GM12891 (cell line): ENCODE measurements at regions not wholly inside any gene's neighbourhood (a gene's known extent, or its start where the extent isn't known, plus 50 kb on each side); places are given as distances from the start of the nearest gene placed in this dataset.

Source experiments
- DNase-seq: peaks from one replicate; pipeline ENCODE4 v3.0.0; 2011; ENCODE audit warnings: low spot score; ENCODE audit not compliant: insufficient read length
- FAIRE-seq: peaks from 2 replicates; lab custom pipeline; 2011; peaks lifted over from hg19 to GRCh38; lab: Jason Lieb, UNC
- PAX5 ChIP-seq: IDR thresholded peaks from 2 replicates; pipeline ENCODE4 v1.6.1; 2011; ENCODE audit warnings: low read length, moderate library complexity, mild to moderate bottlenecking; ENCODE audit not compliant: insufficient read depth, severe bottlenecking
- POLR2A ChIP-seq: IDR thresholded peaks from 2 replicates; pipeline ENCODE4 v1.6.1; 2011; ENCODE audit warnings: low read depth, low read length, control low read depth
- POLR2AphosphoS5 ChIP-seq: IDR thresholded peaks from 2 replicates; pipeline ENCODE4 v1.6.1; 2011; ENCODE audit warnings: low read depth, low read length, control low read depth
- POU2F2 ChIP-seq: IDR thresholded peaks from 2 replicates; pipeline ENCODE4 v1.6.1; 2011; ENCODE audit warnings: low read depth, mild to moderate bottlenecking, control low read depth, low read length, moderate library complexity
- SPI1 ChIP-seq: IDR thresholded peaks from 2 replicates; pipeline ENCODE4 v1.6.1; 2011; ENCODE audit warnings: low read depth, low read length, control low read depth
- TAF1 ChIP-seq: IDR thresholded peaks from 2 replicates; pipeline ENCODE4 v1.6.1; 2011; ENCODE audit warnings: low read depth, low read length, control low read depth

DNA sequence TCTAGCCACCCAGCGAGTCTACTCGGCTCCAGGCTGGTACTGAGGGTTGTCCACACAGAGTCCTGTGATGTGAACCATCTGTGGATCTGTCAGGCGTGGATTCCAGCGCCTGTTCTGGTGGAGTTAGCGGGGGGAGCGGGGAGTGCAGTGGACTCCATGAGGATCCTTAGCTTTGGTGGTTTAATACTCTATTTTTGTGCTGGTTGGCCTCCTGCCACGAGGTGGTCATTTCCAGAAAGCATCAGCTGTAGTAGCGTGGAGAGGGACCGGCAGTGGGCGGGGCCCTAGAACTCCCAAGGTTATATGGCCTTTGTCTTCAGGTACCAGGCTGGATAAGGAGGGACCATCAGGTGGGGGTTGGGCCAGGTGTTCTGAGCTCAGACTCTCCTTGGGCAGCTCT lies 446.5 kb downstream of the EDEM1 start:
- no peak for TF ChIP-seq PAX5
- TF ChIP-seq POLR2AphosphoS5 = no peak
- TF ChIP-seq TAF1 = no peak
- TF ChIP-seq POLR2A = no peak
- TF ChIP-seq POU2F2 = no peak
- TF ChIP-seq SPI1 = no peak
- no peak for DNase-seq
- no peak for FAIRE-seq

DNA sequence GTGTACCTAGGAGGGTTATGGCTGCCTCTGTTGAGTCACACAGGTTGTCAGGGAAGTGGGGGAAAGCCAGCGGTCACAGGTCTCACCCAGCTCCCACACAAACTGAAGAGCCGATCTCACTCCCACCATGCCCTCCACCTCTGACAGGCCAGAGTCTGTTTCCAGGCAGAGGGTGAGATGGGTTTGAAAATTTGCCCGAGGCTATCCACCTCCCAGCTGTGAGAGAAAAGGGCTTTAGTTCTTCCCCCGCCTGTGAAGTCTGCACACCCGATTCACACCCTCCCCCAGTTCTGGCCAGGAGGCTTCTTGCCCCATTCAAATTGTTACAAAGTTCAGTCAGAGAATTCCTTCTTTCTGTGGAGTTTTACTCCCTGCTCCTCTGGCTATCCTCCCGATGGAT lies 446.9 kb downstream of the EDEM1 start:
- DNase-seq (no peak), FAIRE-seq (no peak)
- no peak for TF ChIP-seq PAX5
- TF ChIP-seq TAF1 = no peak

DNA sequence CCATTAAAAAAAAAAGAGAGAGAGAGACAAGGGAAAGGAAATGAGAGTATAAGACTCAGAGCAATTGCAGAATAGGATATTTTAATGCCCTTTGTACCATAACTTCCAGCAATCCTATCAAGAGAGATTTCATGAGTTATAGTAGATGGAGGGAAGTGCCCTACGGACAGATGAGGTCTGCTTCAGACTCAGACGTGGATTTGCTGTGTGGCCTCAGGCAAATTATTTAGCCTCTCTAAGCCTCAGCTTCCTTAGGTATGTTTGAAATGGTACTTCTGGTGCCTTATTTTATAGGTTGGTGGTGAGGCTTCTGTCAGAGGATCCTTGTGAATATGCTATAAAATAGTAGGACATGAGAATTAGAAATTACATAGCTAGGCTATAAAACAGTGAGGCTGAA lies 448.2 kb downstream of the EDEM1 start:
- TF ChIP-seq TAF1 (no peak), POLR2A (no peak), POLR2AphosphoS5 (no peak), POU2F2 (no peak)
- FAIRE-seq (no peak), DNase-seq (no peak)

DNA sequence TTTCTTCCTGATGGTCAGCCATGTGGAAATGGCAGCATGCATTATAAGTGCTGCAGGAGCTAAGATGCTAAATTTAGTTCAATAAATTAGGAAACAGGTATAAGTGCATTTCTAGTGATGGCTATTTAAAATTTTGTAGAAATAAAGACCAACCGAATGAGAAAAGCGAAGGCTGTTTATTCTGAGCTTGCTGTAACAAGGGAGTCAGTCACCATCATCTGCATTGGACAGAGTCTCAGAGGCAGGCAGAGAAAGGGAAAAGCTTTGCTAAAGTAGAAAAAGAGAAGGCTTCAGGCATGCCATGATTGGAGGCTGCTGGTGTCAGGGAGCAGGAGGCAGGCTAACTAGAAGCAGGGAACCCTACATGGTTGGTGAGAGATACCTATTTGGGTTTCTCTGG lies 451.0 kb downstream of the EDEM1 start:
- DNase-seq (no peak), FAIRE-seq (no peak)
- TF ChIP-seq POLR2AphosphoS5 (no peak), POU2F2 (no peak), SPI1 (no peak), PAX5 (no peak)

DNA sequence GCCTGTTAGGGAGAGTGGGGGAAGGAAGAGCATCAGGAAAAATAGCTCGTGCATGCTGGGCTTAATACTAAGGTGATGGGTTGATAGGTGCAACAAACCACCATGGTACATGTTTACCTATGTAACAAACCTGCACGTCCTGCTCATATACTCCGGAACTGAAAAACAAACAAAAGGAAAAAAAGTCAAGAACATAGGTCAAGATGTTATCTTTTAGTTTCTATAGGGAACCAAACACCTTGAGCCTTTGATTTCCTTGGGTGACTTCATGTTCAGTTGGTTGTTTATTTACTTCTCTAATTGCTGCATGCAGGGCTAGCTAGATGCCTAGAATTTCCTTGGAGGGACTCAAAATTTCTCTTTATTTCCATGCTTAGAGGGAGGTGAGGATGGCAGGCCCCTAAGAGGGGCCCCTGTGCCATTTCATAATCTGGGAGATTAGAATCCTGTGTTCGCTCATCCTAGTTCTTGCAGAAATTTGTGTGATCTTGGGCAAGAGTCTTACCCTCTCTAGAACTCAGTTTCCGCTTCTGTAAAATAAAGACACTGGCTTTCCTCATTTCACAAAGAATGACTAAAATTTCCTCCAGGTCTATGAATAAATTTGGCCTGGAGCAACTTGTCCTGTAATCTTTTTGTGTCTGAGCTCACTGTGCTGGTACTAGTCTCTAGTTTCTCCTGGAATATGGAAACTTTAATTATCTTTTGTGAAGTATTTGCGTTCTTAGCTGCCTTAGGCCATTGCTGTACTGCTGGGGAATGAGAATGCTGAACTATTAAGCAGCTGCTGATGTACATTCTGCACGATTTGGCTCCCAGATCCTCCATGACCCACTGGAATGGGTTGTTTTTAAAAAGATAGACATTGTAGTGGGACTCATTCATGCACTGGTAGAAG lies 457.5 kb downstream of the EDEM1 start:
- no peak for TF ChIP-seq TAF1
- no peak for TF ChIP-seq POU2F2
- no peak for FAIRE-seq
- no peak for DNase-seq

DNA sequence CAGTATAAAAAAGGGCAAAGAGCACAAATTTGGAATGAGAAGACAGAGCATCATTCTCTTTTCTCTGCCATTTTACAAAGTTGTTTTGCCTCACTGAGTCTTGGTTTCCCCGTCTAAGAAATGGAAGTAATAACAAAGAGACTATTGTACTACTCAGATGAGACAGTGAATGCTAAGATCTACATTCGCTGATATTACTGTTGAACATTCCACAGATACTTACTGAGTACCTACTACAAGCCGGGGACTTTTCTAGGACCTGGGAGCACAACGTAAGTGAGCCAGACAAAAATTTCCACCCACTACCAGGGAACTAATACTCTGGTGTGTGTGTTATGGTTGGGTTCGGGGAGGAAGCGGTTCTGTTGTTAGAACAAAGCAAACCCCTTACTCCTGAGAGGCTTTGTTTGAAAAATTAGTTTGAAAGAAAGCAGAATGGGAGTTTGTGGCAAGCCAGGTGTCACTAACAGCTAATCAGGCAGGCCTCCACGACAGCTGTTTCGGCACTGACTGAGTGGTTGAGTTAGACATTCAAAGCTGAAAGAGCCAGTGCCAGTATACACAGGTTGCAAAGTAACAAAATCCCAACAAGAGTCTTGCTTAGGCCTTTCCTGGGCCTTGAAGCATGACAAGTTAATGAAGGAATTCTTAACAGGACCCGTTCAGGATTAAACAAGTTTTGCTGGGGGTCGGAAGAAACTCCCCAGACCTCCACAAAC lies 458.3 kb downstream of the EDEM1 start:
- no peak for FAIRE-seq
- DNase-seq = no peak
- TF ChIP-seq POLR2A (no peak), TAF1 (no peak), PAX5 (no peak), SPI1 (no peak), POLR2AphosphoS5 (no peak), POU2F2 (no peak)

DNA sequence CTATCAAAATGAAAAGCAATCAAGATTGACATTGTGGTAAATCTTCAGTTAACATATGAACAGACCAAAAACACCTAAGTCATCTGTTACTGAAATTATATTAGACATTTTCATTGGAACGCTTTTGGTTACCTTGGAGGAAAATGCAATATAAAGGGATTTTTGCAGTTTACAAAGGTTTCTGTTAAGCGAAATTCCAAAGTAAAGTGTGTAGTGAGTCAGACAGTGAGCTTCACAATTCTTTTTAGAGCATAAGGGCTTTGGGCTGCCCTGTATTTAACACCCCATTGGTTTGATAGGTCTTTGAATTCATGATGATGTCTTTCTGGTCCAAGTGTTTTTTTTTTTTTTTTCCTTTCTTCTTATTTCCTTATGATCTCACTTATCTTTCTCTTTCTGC lies 462.8 kb downstream of the EDEM1 start:
- DNase-seq (no peak), FAIRE-seq (no peak)
- TF ChIP-seq SPI1 = no peak
- no peak for TF ChIP-seq TAF1
- TF ChIP-seq PAX5 = no peak
- TF ChIP-seq POLR2A = no peak
- TF ChIP-seq POU2F2 = no peak
- TF ChIP-seq POLR2AphosphoS5 = no peak

DNA sequence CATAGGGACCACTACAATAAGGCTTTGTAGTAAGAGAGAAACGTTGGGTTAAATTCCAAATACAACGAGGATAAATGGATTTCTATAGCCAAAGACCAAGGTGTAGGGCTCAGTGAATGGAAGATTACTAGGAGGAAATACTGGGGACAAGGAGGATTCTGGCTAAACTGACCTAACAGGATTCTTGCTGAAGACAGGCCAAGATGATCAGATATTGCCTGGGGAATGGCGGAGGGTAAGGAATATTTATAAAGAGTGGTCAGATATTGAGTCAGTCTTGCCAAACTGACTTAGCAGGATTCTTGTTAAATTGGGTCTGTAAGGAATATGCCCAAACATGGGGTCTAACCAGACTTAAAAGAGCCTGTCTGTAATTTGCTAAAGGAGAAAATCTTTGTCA lies 463.8 kb downstream of the EDEM1 start:
- no peak for DNase-seq
- TF ChIP-seq POLR2AphosphoS5 (no peak), POU2F2 (no peak), POLR2A (no peak), SPI1 (no peak), PAX5 (no peak), TAF1 (no peak)
- FAIRE-seq = no peak

DNA sequence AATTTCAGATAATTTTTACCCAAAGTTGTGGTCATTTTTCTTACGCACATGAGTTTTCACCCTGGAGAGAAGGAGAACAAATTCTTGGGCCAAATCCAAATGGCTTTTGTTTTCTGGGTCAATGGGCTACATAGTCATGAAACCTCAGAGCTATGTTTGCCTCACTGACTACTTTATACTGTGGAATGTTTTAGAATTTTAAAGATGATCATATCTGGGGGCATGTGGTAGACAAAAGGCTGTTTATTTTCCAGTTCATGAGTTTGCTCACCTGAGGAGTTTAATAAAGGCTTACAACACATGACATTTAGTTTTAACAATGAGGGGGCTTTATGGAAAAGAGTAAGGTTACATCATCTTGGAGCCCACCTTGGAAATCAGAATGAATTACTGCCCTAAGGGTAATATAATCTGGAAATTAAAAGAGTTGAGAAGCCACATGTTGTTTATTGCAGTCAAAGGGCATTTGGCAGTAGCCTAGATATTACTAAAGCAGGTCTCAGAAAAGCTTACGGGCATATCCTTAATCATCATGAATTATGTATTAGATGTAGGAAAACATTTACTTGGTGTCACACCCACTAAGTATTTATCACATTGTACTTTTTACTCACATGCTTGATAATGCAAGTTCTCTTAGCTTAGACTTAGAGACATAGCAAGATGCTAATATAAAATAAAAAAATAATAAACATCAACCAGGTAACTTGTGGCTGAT lies 466.1 kb downstream of the EDEM1 start:
- no peak for TF ChIP-seq POLR2AphosphoS5
- TF ChIP-seq POLR2A = no peak
- no peak for TF ChIP-seq PAX5
- no peak for DNase-seq
- no peak for FAIRE-seq

DNA sequence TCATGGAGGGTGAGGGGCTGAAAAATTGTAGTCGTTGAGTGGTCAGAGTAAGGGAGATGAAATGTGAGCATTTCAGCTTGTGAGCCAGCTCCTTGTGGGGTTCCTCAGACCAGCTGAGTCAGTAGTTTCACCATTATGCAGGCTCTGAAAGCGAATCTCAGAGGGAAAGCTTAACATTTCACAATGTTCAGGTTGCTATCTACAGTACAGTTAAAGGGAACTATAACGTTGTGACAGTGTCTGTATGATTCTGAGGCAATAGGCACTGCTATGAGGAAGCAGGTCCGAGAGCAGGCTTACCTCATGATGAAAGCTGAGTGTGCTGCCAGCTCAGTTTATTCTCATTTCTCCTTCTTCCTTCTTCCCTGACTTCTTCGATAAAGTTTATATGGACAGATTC lies 469.6 kb downstream of the EDEM1 start:
- FAIRE-seq (no peak), DNase-seq (no peak)
- TF ChIP-seq POLR2AphosphoS5 (no peak), POLR2A (no peak), TAF1 (no peak), SPI1 (no peak), POU2F2 (no peak), PAX5 (no peak)
